CD4-positive, alpha-beta memory T cell (primary cell): ENCODE measurements at regions not wholly inside any gene's neighbourhood (a gene's known extent, or its start where the extent isn't known, plus 50 kb on each side); places are given as distances from the start of the nearest gene placed in this dataset.

Experiments
- CTCF ChIA-PET: fragments of 350-600 bp; sonication (Branson Sonifier 250); formaldehyde crosslinking; loops from one replicate; lab custom pipeline; 2021; ENCODE audit warnings: inconsistent platforms; ENCODE audit not compliant: partially characterized antibody; lab: Charles Lee
- POLR2A ChIA-PET: fragments of 350-600 bp; sonication (Branson Sonifier 250); formaldehyde crosslinking; loops from one replicate; lab custom pipeline; 2021; ENCODE audit not compliant: partially characterized antibody; lab: Charles Lee
- DNase-seq, 5 donors: peaks; one replicate each; pipeline versions ENCODE4 v3.0.0 to v3.0.0-alpha.2; 2020 to 2022; ENCODE audit warnings: mixed read lengths in 1 of 5
- H3K27ac ChIP-seq: one replicate; pipeline ENCODE4 v1.7.0; 2013; ENCODE audit warnings: low read depth, low read length
- H3K27me3 ChIP-seq: 2 replicates; pipeline ENCODE4 v1.7.0; 2013; ENCODE audit warnings: mild to moderate bottlenecking, low read length, moderate library complexity; ENCODE audit not compliant: insufficient read depth
- H3K36me3 ChIP-seq: 2 replicates; pipeline ENCODE4 v1.7.0; 2013; ENCODE audit warnings: mild to moderate bottlenecking, low read length, moderate library complexity; ENCODE audit not compliant: insufficient read depth
- H3K4me1 ChIP-seq: 2 replicates; pipeline ENCODE4 v1.7.0; 2013; ENCODE audit warnings: mild to moderate bottlenecking, low read length, moderate library complexity; ENCODE audit not compliant: insufficient read depth
- H3K4me3 ChIP-seq, 2 donors: one replicate each; pipeline ENCODE4 v1.7.0; 2013; ENCODE audit warnings: low read length in 2 of 2, mild to moderate bottlenecking in 1 of 2
- H3K9me3 ChIP-seq, 2 donors: one replicate each; pipeline ENCODE4 v1.7.0; 2013; ENCODE audit warnings: low read length in 2 of 2, control low read depth in 1 of 2; ENCODE audit not compliant: control insufficient read depth in 1 of 2
- H3K27ac Mint-ChIP-seq, 7 donors: one replicate each; pipeline ENCODE4 v1.8.0; 2020 to 2021; ENCODE audit warnings: mixed read lengths in 7 of 7, mild to moderate bottlenecking in 6 of 7, inconsistent platforms in 3 of 7, moderate library complexity in 3 of 7
- H3K27me3 Mint-ChIP-seq, 2 donors: one replicate each; pipeline ENCODE4 v1.8.0; 2020 to 2021; ENCODE audit warnings: mixed read lengths in 2 of 2
- H3K36me3 Mint-ChIP-seq, 2 donors: one replicate each; pipeline ENCODE4 v1.8.0; 2020 to 2021; ENCODE audit warnings: mixed read lengths in 2 of 2, inconsistent platforms in 1 of 2, mild to moderate bottlenecking in 1 of 2
- H3K4me1 Mint-ChIP-seq, 4 donors: one replicate each; pipeline ENCODE4 v1.8.0; 2020 to 2021; ENCODE audit warnings: mixed read lengths in 4 of 4, mild to moderate bottlenecking in 1 of 4
- H3K4me3 Mint-ChIP-seq, 8 donors: one replicate each; pipeline ENCODE4 v1.8.0; 2020 to 2021; ENCODE audit warnings: mixed read lengths in 8 of 8, mild to moderate bottlenecking in 7 of 8, moderate library complexity in 6 of 8, inconsistent platforms in 3 of 8
- H3K9me3 Mint-ChIP-seq, 8 donors: one replicate each; pipeline ENCODE4 v1.8.0; 2020 to 2021; ENCODE audit warnings: mixed read lengths in 8 of 8, mild to moderate bottlenecking in 5 of 8, inconsistent platforms in 3 of 8, moderate library complexity in 1 of 8
- intact Hi-C: fragments of 100-400 bp; cut with micrococcal nuclease; formaldehyde crosslinking; loops from one replicate; pipeline ENCODE4 v1.15.1; 2023

DNA sequence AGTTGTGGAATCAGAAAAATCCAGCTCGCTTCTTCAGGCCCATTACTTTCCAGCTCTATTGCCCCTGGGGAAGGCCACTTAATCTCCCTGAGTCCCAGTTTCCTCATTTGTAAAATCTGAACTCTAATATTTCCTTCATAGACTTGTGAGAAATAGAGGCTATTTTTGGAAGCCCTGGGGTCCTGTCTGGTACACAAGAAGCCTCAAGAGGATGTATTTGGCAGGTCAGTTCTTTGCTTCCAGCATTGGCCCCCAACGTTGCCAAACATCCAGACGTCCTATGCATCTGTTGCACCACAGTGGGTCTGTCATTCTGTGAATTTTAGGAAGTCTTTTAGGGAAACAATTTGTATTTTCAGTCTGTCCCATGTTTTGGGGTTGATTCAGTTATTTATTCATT, 525.9 kb downstream of the EBF1 start:
- ChIA-PET CTCF (no interaction called here), POLR2A (no interaction called here)
- Mint-ChIP-seq H3K4me1 (no peaks in the 10 kb centered on the region), H3K9me3 (peaks cover 0 to 10% (median 2%) of the 10 kb centered on the region in 8 donors), H3K27ac (no peak overlapping the region), H3K27me3 (no peaks in the 10 kb centered on the region), H3K4me3 (no peak overlapping the region), H3K36me3 (no peaks in the 10 kb centered on the region)
- Histone ChIP-seq H3K27ac (no peak overlapping the region), H3K9me3 (no peaks in the 10 kb centered on the region), H3K27me3 (no peaks in the 10 kb centered on the region), H3K36me3 (no peaks in the 10 kb centered on the region), H3K4me3 (no peak overlapping the region), H3K4me1 (no peaks in the 10 kb centered on the region)
- no peak for DNase-seq
- intact Hi-C loops: no loop called here

DNA sequence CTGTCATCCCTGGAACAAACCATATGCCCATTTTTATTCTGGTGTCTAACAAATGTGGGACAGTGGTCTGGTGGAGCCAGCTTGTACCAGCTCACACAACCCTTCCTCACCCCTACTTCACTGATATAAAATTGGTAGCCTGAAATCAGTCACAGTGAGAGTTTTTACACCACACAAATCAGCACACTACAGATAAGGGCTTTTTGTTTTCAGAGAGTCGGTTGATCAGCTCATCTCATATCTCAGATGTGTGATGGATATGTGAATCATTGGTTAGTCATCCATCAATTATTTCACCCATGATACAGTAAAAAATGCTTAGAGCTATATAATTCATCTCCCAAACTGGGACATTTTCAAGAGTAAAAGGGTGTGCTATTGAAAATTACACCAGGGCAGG, 529.2 kb downstream of the EBF1 start:
- POLR2A ChIA-PET: no interaction called here
- DNase-seq: no peak
- Mint-ChIP-seq H3K9me3 (peaks cover 0 to 4% (median 0%) of the 10 kb centered on the region in 8 donors), H3K27me3 (peaks cover 0 to 2% of the 10 kb centered on the region in 2 donors), H3K4me3 (no peak overlapping the region), H3K27ac (no peak overlapping the region), H3K4me1 (no peaks in the 10 kb centered on the region), H3K36me3 (no peaks in the 10 kb centered on the region)
- intact Hi-C loops: no loop called here
- H3K4me3 ChIP-seq: no peak overlapping the region
- H3K36me3 ChIP-seq: no peaks in the 10 kb centered on the region
- H3K9me3 ChIP-seq: no peaks in the 10 kb centered on the region
- H3K27ac ChIP-seq: no peak overlapping the region
- H3K4me1 ChIP-seq: no peaks in the 10 kb centered on the region
- no peaks in the 10 kb centered on the region for H3K27me3 ChIP-seq
- CTCF ChIA-PET: interaction anchor here (0.5 kb wide), 1 partner anchor 756 kb away, joined by 3 read pairs; no protein-coding TSS in a partner anchor

DNA sequence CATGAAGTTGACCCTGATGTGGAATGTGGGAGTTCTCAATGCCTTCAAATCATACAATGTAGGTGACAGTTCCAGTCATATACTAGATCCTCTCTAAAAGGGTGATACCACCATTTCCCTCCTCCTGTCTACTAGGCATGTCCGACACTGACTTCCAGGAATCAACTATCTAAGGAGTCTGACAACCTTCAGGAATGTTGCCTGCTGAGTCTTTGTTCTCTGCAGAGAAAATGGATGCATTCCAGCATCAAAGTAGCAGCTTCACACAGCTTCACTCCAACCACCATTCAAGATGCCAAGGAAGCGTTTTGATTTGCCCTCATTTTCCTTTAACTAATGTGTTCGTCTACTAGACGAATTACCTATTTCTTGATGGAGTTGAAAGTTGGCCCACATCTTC, 530.2 kb downstream of the EBF1 start:
- no peak overlapping the region for H3K27ac Mint-ChIP-seq

DNA sequence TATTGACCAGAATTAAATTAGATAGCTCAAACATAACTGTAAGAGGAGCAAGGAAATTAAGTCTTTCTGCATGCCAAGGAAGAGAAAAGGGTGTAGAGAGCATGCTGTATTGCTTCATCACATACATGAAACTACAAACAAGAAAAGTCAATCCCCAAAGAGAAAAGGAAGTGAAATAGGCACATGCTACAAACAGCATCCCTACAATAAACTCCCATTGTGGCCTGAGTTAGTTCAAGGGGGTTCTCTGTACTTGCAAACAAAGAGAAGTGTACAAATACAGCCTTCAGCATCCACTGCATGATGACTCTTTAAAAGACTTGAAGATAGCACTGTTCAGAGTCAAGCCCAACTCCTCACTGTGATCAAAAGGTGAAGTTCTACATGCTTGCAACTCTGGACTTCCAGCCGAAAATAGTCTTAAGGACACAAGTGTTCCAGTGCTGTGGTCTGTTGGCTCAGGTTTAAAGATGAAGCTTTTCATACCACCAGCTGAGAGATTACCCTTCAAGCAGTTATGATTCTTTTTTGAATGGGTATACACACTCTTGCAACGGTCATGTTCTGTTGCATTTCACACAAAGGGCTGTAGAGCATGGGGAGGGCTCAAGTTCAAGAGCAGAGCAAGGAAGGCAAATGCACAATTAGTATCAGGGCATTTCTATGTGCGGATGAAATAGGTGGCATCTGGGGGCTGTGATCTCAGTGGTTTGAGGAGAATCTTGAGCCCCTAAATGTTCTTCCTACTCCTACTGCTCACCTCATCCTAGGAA, 534.5 kb downstream of the EBF1 start:
- Histone ChIP-seq H3K4me1 (no peaks in the 10 kb centered on the region), H3K36me3 (no peaks in the 10 kb centered on the region), H3K27ac (no peak overlapping the region), H3K27me3 (no peaks in the 10 kb centered on the region), H3K9me3 (no peaks in the 10 kb centered on the region), H3K4me3 (no peak overlapping the region)
- no peak overlapping the region for H3K27ac Mint-ChIP-seq
- H3K9me3 Mint-ChIP-seq: peaks cover 0 to 4% (median 0%) of the 10 kb centered on the region in 8 donors
- no peak for DNase-seq
- ChIA-PET CTCF (no interaction called here), POLR2A (no interaction called here)
- H3K4me1 Mint-ChIP-seq: no peaks in the 10 kb centered on the region
- intact Hi-C loops: no loop called here
- no peaks in the 10 kb centered on the region for H3K36me3 Mint-ChIP-seq
- no peak overlapping the region for H3K4me3 Mint-ChIP-seq
- H3K27me3 Mint-ChIP-seq: peaks cover 0 to 4% of the 10 kb centered on the region in 2 donors

More for the DNA sequence above, 530.2 kb downstream of the EBF1 start:
- no peaks in the 10 kb centered on the region for H3K27me3 ChIP-seq
- intact Hi-C loops: no loop called here
- peaks cover 0 to 2% of the 10 kb centered on the region in 2 donors for H3K27me3 Mint-ChIP-seq
- H3K36me3 Mint-ChIP-seq: no peaks in the 10 kb centered on the region
- H3K4me3 ChIP-seq: no peak overlapping the region
- H3K4me1 Mint-ChIP-seq: no peaks in the 10 kb centered on the region
- H3K4me1 ChIP-seq: no peaks in the 10 kb centered on the region
- no peaks in the 10 kb centered on the region for H3K9me3 ChIP-seq
- ChIA-PET POLR2A (no interaction called here), CTCF (no interaction called here)
- no peak overlapping the region for H3K4me3 Mint-ChIP-seq
- DNase-seq: no peak
- H3K36me3 ChIP-seq: no peaks in the 10 kb centered on the region
- no peak overlapping the region for H3K27ac ChIP-seq
- H3K9me3 Mint-ChIP-seq: peaks cover 0 to 4% (median 0%) of the 10 kb centered on the region in 8 donors

DNA sequence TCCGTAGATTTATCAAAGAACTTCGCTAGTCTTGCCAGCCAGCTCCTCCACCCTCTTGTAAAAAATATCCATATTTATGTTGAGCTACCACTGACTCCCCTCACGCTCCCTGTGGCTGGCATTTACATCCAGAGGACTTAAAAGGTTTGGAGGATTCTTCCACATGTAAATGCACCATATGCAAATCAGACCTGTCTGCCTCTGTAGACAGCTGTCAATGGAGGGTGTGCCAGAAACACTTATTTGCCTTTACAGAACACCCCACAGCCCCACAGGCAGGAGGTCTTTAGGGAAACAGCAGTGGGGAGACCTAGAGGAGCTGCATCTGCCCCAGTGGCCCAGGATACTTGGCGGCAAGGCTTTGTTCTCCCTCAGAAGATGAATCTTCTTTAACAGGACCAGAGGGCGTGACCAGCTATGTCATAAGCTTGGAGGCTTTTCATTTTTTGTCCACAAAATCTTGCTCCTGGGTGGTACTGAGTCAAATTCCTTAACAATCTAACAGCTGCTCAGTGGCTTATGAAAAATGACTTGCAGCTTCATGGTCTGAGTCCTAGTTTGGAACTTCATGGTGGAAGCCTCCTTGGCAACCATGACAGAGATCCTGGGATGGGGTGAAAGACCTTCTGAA, 535.8 kb downstream of the EBF1 start:
- intact Hi-C loops: no loop called here
- no peaks in the 10 kb centered on the region for H3K4me1 Mint-ChIP-seq
- DNase-seq: no peak
- peaks cover 0 to 4% of the 10 kb centered on the region in 2 donors for H3K27me3 Mint-ChIP-seq
- peaks cover 0 to 4% (median 0%) of the 10 kb centered on the region in 8 donors for H3K9me3 Mint-ChIP-seq
- Histone ChIP-seq H3K27ac (no peak overlapping the region), H3K9me3 (no peaks in the 10 kb centered on the region), H3K4me1 (no peaks in the 10 kb centered on the region), H3K4me3 (no peak overlapping the region), H3K27me3 (no peaks in the 10 kb centered on the region), H3K36me3 (no peaks in the 10 kb centered on the region)
- no peak overlapping the region for H3K27ac Mint-ChIP-seq
- H3K36me3 Mint-ChIP-seq: no peaks in the 10 kb centered on the region
- ChIA-PET POLR2A (no interaction called here), CTCF (no interaction called here)
- no peak overlapping the region for H3K4me3 Mint-ChIP-seq

DNA sequence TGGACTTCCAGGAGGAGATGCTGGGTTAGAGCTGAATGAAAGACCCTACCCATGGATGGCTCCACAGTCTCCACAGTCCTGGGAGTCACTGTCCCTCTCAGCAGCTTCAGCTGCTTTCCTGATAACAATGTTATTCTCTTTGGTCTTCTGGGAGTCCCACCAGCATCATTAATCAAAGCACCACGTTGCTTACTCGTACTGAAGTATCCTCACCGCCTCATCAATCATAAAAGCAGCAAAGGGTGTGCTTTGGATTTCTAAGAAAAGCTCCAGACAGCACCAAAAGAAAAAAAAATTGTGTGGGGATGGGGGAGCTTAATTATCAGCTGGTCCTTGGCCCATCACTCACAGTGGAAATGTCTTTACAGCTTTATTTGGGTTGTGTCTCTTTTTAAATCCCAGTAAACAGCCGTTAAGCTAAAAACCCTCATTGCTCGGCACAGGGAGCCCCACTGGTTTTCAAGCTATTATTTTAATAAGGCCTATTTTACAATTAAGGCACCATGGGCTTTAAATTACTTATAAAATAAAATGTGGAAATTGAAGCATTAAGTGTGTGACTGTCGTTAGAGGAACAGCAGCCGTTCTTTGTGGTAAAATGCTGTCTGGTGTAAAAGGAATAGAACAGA, 538.0 kb downstream of the EBF1 start:
- Mint-ChIP-seq H3K4me1 (no peaks in the 10 kb centered on the region), H3K9me3 (peaks cover 0 to 4% (median 0%) of the 10 kb centered on the region in 8 donors), H3K36me3 (no peaks in the 10 kb centered on the region), H3K4me3 (no peak overlapping the region), H3K27me3 (peaks cover 0 to 3% of the 10 kb centered on the region in 2 donors), H3K27ac (no peak overlapping the region)
- H3K27ac ChIP-seq: no peak overlapping the region
- no peak for DNase-seq
- POLR2A ChIA-PET: no interaction called here
- H3K4me3 ChIP-seq: no peak overlapping the region
- no peaks in the 10 kb centered on the region for H3K27me3 ChIP-seq
- H3K9me3 ChIP-seq: no peaks in the 10 kb centered on the region
- CTCF ChIA-PET: no interaction called here
- no peaks in the 10 kb centered on the region for H3K4me1 ChIP-seq
- no peaks in the 10 kb centered on the region for H3K36me3 ChIP-seq
- intact Hi-C loops: no loop called here

DNA sequence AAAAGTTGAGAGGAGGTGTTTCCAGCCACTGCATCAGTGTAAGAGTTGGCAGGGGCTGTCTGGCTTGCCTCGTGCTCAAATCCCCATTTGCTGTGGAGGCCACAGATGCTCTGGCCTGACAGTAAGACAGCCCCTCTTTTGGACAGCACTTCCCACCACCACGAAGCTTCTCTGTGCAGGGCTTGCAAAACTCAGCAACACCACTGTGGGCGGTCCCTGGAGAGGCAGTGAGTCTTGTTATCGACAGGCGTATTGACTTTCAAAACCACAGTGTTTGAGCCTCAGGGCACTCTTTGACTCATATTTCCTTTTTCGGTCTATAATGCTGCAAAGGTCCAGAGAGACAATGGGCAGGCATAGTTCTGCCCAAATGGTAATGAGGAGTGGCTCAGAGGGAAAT, 539.5 kb downstream of the EBF1 start:
- no peaks in the 10 kb centered on the region for H3K36me3 Mint-ChIP-seq
- ChIA-PET POLR2A (no interaction called here), CTCF (no interaction called here)
- H3K4me3 Mint-ChIP-seq: no peak overlapping the region
- H3K9me3 Mint-ChIP-seq: peaks cover 0 to 3% (median 0%) of the 10 kb centered on the region in 8 donors
- H3K27ac ChIP-seq: no peak overlapping the region
- intact Hi-C loops: no loop called here
- no peak for DNase-seq
- no peaks in the 10 kb centered on the region for H3K27me3 ChIP-seq
- no peaks in the 10 kb centered on the region for H3K4me1 Mint-ChIP-seq
- H3K4me3 ChIP-seq: no peak overlapping the region
- H3K36me3 ChIP-seq: no peaks in the 10 kb centered on the region
- H3K27me3 Mint-ChIP-seq: peaks cover 0 to 3% of the 10 kb centered on the region in 2 donors
- H3K9me3 ChIP-seq: no peaks in the 10 kb centered on the region
- no peaks in the 10 kb centered on the region for H3K4me1 ChIP-seq
- no peak overlapping the region for H3K27ac Mint-ChIP-seq
